Hepatocyte (in vitro differentiated cells): ENCODE measurements at regions not wholly inside any gene's neighbourhood (a gene's known extent, or its start where the extent isn't known, plus 50 kb on each side); places are given as distances from the start of the nearest gene placed in this dataset.

Experiments
- DNase-seq: peaks from one replicate; pipeline ENCODE4 v3.0.0-alpha.2; 2016; ENCODE audit warnings: low spot score
- H2AFZ ChIP-seq: fragments of 200-600 bp; sonication (generic); 2 replicates; pipeline ENCODE4 v1.6.0; 2016; ENCODE audit warnings: antibody characterized with exemption, mild to moderate bottlenecking
- H3K27ac ChIP-seq: fragments of 200-600 bp; sonication (generic); 2 replicates; pipeline ENCODE4 v1.5.1; 2016; ENCODE audit warnings: mild to moderate bottlenecking
- H3K27me3 ChIP-seq: fragments of 200-600 bp; sonication (generic); 2 replicates; pipeline ENCODE4 v1.6.1; 2016
- H3K36me3 ChIP-seq: fragments of 200-600 bp; sonication (generic); replicated peaks from 2 replicates; pipeline ENCODE4 v1.5.1; 2016; ENCODE audit warnings: low read depth; ENCODE audit not compliant: insufficient read depth
- H3K4me1 ChIP-seq: fragments of 200-600 bp; sonication (generic); 2 replicates; pipeline ENCODE4 v1.5.1; 2016; ENCODE audit warnings: mild to moderate bottlenecking, moderate library complexity; ENCODE audit not compliant: insufficient read depth
- H3K4me2 ChIP-seq: fragments of 200-600 bp; sonication (generic); 2 replicates; pipeline ENCODE4 v1.6.0; 2016
- H3K4me3 ChIP-seq: fragments of 200-600 bp; sonication (generic); 2 replicates; pipeline ENCODE4 v1.5.1; 2016; ENCODE audit warnings: mild to moderate bottlenecking
- H3K79me2 ChIP-seq: fragments of 200-600 bp; sonication (generic); 2 replicates; pipeline ENCODE4 v1.6.0; 2017; ENCODE audit warnings: mild to moderate bottlenecking
- H3K9me2 ChIP-seq: fragments of 200-600 bp; sonication (generic); replicated peaks from 2 replicates; pipeline ENCODE4 v1.6.0; 2017; ENCODE audit warnings: mild to moderate bottlenecking; ENCODE audit not compliant: insufficient read depth
- H3K9me3 ChIP-seq: fragments of 200-600 bp; sonication (generic); 2 replicates; pipeline ENCODE4 v1.5.1; 2016; ENCODE audit warnings: low read depth, mild to moderate bottlenecking
- H4K20me1 ChIP-seq: fragments of 200-600 bp; sonication (generic); 2 replicates; pipeline ENCODE4 v1.6.0; 2016; ENCODE audit warnings: mild to moderate bottlenecking; ENCODE audit not compliant: insufficient read depth, poor library complexity, severe bottlenecking
- CTCF ChIP-seq: fragments of 200-600 bp; sonication (generic); IDR thresholded peaks from 2 replicates; pipeline ENCODE4 v1.5.1; 2016; ENCODE audit warnings: antibody characterized with exemption, mild to moderate bottlenecking; ENCODE audit not compliant: poor library complexity
- EZH2 ChIP-seq: fragments of 200-600 bp; sonication (generic); IDR thresholded peaks from 2 replicates; pipeline ENCODE4 v1.6.1; 2016; ENCODE audit warnings: antibody characterized with exemption, mild to moderate bottlenecking, borderline replicate concordance
- EZH2phosphoT487 ChIP-seq: fragments of 200-600 bp; sonication (generic); IDR thresholded peaks from one replicate; pipeline ENCODE4 v1.6.1; 2018; ENCODE audit warnings: antibody characterized with exemption, mild to moderate bottlenecking, low read depth, moderate library complexity; ENCODE audit not compliant: unreplicated experiment, severe bottlenecking
- WGBS: methylation state at CpG from one replicate; pipeline ENCODE4 v1.1.6; 2016; ENCODE audit warnings: low lambda C conversion rate; ENCODE audit errors: missing lambda C conversion rate; 5-methylcytosine and 5-hydroxymethylcytosine counted together

- no peaks in the 10 kb centered on the region for H3K4me1 ChIP-seq
- no peak overlapping the region for H3K4me3 ChIP-seq
- H3K36me3 ChIP-seq: no peaks in the 10 kb centered on the region
- no peaks in the 10 kb centered on the region for H3K27me3 ChIP-seq
- TF ChIP-seq EZH2 (no peak), CTCF (no peak), EZH2phosphoT487 (no peak)
- no peaks in the 10 kb centered on the region for H3K79me2 ChIP-seq
- H2AFZ ChIP-seq: no peak overlapping the region
- H3K9me2 ChIP-seq: no peaks in the 10 kb centered on the region
- no peaks in the 10 kb centered on the region for H3K9me3 ChIP-seq
- H3K4me2 ChIP-seq: no peak overlapping the region
- H3K27ac ChIP-seq: no peak overlapping the region
- DNase-seq: no peak
- H4K20me1 ChIP-seq: no peaks in the 10 kb centered on the region
Measured at GRCh38 chr20:7637184-7637583, 303.1 kb downstream of the HAO1 start.

- 93% methylated on average over 6 of the region's 6 CpGs for WGBS
- H3K4me2 ChIP-seq: no peak overlapping the region
- no peaks in the 10 kb centered on the region for H3K36me3 ChIP-seq
- no peaks in the 10 kb centered on the region for H3K9me2 ChIP-seq
- H3K27ac ChIP-seq: no peak overlapping the region
- no peak overlapping the region for H3K4me3 ChIP-seq
- H2AFZ ChIP-seq: no peak overlapping the region
- no peak for DNase-seq
- no peaks in the 10 kb centered on the region for H3K9me3 ChIP-seq
- H3K79me2 ChIP-seq: no peaks in the 10 kb centered on the region
- no peaks in the 10 kb centered on the region for H4K20me1 ChIP-seq
- TF ChIP-seq EZH2phosphoT487: no peak
- TF ChIP-seq EZH2: no peak
- TF ChIP-seq CTCF: no peak
- H3K4me1 ChIP-seq: no peaks in the 10 kb centered on the region
- H3K27me3 ChIP-seq: no peaks in the 10 kb centered on the region
Measured at GRCh38 chr20:7650086-7650879, 290.0 kb downstream of the HAO1 start.

GRCh38 chr20:7654231-7654630, 286.0 kb downstream of the HAO1 start:
- no peak overlapping the region for H3K4me3 ChIP-seq
- no peaks in the 10 kb centered on the region for H3K9me3 ChIP-seq
- no peaks in the 10 kb centered on the region for H3K79me2 ChIP-seq
- H3K4me2 ChIP-seq: no peak overlapping the region
- H3K36me3 ChIP-seq: no peaks in the 10 kb centered on the region
- no peak overlapping the region for H2AFZ ChIP-seq
- no peaks in the 10 kb centered on the region for H3K27me3 ChIP-seq
- no peaks in the 10 kb centered on the region for H4K20me1 ChIP-seq
- no peak for DNase-seq
- TF ChIP-seq EZH2phosphoT487: no peak
- TF ChIP-seq CTCF: no peak
- TF ChIP-seq EZH2: no peak
- no peaks in the 10 kb centered on the region for H3K4me1 ChIP-seq
- H3K27ac ChIP-seq: no peak overlapping the region
- no peaks in the 10 kb centered on the region for H3K9me2 ChIP-seq
